ENCODE measurements at regions not wholly inside any gene's neighbourhood (a gene's known extent, or its start where the extent isn't known, plus 50 kb on each side); places are given as distances from the start of the nearest gene placed in this dataset.
"Not testable (repeated sequence)": the region's sequence is repeated elsewhere in the genome, so short reads cannot be mapped to it uniquely, and the experiment has no call there.

DNA sequence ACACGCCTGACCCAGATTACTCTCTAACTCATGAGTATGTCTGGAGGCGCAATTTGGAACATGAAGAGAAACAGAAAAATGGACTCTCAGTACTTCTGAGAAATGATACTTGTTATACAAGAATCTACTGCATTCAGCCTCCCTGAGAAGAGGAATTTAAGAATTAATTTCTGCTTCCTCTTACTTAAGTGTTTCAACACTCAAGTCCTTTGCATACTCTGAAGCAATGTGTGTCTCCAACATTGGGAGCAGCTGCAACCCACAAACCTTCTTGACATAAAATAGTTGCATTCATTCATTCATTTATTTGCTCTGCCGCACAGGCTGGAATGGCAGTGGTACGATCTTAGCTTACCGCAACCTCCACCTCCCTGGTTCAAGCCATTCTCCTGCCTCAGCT is 199.8 kb downstream of the NPIPA7 start:
- DNase-seq (ENCODE audit: low spot score): no peak
- Mint-ChIP-seq H3K27ac (no peak overlapping the region), H3K27me3 (no peaks in the 10 kb centered on the region), H3K4me1 (ENCODE audit: low read depth in 2 of 2) (no peaks in the 10 kb centered on the region), H3K9me3 (no peaks in the 10 kb centered on the region), H3K36me3 (no peaks in the 10 kb centered on the region), H3K4me3 (no peak overlapping the region)
- ATAC-seq: no peak

DNA sequence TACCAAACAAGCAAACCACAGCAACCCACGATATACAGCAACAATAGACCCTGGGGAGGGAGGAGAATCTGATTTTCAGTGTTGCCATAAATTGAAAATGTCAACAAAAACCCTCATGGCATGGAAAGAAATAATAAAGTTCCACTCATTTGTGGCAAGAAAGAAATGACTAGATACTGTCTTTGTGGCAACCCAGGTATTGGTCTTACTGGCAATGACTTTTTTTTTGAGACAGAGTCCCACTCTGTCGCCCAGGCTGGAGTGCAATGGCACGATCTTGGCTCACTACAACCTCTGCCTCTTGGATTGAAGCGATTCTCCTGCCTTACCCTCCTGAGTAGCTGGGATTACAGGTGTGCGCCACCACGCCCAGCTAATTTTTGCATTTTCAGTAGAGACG is 204.0 kb downstream of the NPIPA7 start:
- not testable (repeated sequence) for DNase-seq (ENCODE audit: low spot score); H3K9me3 Mint-ChIP-seq; H3K4me3 Mint-ChIP-seq; H3K27ac Mint-ChIP-seq; H3K36me3 Mint-ChIP-seq; H3K4me1 Mint-ChIP-seq (ENCODE audit: low read depth in 2 of 2); H3K27me3 Mint-ChIP-seq
- peak in 1 of 2 donors; percentile 62 for ATAC-seq

DNA sequence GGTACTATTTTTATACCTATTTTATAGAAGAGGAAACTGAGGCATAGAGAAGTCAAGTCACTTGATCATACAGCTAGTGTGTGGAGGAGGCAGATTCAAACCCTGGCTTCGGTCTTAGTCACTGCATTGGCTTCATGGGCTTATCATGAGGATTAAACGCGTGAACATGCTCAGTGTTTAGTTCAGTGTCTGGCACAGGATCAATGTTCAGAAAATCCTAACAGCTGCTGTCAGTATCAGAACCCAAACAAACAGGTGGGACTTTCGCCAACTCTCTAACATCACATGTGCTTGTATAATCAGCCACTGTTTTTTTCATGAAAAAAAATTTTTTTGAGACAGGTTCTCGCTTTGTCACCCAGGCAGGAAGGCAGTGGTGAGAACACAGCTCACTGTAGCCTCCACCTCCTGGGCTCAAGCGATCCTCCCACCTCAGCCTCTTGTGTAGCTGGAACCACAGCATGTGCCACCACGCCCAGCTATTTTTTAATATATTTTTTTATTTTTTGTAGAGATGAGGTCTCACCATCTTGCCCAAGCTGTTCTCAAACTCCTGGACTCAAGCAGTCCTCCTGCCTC is 207.2 kb downstream of the NPIPA7 start:
- not testable (repeated sequence) for H3K4me3 Mint-ChIP-seq; H3K36me3 Mint-ChIP-seq; ATAC-seq; H3K27ac Mint-ChIP-seq; DNase-seq (ENCODE audit: low spot score); H3K27me3 Mint-ChIP-seq; H3K4me1 Mint-ChIP-seq (ENCODE audit: low read depth in 2 of 2); H3K9me3 Mint-ChIP-seq

DNA sequence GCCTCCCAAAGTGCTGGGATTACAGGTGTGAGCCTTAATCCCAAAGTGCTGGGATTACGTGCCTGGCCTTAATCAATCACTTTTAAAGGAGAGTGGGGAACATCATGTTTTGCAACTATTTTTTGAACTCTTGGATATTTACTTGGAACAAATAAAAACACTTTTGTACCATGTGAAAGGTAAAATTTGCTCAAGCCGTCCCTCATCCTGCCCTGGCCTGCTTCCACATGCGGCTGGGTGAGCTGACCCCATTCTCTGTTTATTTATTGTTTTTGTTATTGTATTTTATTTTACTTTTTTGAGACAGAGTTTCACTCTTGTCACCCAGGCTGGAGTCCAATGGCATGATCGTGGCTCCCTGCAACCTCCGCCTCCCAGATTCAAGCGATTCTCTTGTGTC is 208.0 kb downstream of the NPIPA7 start:
- not testable (repeated sequence) for H3K4me1 Mint-ChIP-seq (ENCODE audit: low read depth in 2 of 2); H3K27me3 Mint-ChIP-seq; H3K36me3 Mint-ChIP-seq; H3K4me3 Mint-ChIP-seq; H3K9me3 Mint-ChIP-seq; DNase-seq (ENCODE audit: low spot score); H3K27ac Mint-ChIP-seq; ATAC-seq

DNA sequence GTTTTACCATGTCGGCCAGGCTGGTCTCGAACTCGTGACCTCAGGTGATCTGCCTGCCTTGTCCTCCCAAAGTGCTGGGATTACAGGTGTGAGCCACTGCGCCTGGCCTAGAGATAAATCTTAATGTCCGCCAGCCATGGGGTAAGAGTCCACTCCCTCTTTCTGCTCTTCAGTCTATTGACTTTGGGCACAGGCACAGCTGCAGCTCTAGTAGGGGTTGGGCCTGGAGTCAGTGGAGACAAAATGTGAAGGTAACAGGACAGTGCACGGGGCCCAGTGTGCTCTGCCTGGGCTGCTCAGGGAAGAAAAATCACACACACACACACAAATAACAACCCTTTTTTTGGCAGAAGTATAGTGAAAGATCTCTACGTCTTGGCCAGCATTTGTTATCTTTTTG is 209.5 kb downstream of the NPIPA7 start:
- H3K9me3 Mint-ChIP-seq; H3K27me3 Mint-ChIP-seq; ATAC-seq; H3K27ac Mint-ChIP-seq; DNase-seq (ENCODE audit: low spot score); H3K4me1 Mint-ChIP-seq (ENCODE audit: low read depth in 2 of 2); H3K36me3 Mint-ChIP-seq; H3K4me3 Mint-ChIP-seq: not testable (repeated sequence)

DNA sequence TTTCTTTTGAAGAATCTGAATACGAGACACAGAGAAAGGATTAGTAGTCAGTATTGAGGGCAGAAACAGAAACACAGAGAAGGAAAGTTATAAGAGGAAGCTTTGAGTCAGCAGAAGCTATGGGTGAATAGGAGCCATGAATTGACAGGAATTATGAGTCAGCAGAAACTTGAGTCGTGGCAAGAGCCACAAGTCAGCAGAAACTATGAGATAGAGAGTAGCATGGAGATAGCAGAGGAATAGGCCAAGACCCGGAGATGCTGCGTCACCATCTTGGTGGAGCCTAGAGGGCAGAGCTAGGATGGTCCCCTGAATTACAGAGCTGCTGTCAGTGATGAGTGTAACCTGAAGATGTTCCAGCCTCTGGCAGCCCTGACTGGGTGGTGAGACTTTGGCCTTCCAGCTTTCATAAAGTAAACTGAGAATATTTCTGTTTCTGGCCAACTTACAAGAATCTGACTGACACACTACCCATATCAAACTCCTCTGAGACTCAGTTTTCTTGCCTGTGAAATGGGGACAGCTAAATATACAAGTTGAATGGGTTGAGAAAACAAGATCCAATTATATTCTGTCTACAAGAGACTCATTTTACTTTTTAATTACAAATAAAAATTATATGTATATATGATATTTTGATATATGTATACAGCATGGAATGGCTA is 211.8 kb downstream of the NPIPA7 start:
- H3K4me3 Mint-ChIP-seq; H3K4me1 Mint-ChIP-seq (ENCODE audit: low read depth in 2 of 2); H3K9me3 Mint-ChIP-seq; H3K27ac Mint-ChIP-seq; H3K36me3 Mint-ChIP-seq; DNase-seq (ENCODE audit: low spot score); H3K27me3 Mint-ChIP-seq: not testable (repeated sequence)
- ATAC-seq: peak; percentile 66 to 82

DNA sequence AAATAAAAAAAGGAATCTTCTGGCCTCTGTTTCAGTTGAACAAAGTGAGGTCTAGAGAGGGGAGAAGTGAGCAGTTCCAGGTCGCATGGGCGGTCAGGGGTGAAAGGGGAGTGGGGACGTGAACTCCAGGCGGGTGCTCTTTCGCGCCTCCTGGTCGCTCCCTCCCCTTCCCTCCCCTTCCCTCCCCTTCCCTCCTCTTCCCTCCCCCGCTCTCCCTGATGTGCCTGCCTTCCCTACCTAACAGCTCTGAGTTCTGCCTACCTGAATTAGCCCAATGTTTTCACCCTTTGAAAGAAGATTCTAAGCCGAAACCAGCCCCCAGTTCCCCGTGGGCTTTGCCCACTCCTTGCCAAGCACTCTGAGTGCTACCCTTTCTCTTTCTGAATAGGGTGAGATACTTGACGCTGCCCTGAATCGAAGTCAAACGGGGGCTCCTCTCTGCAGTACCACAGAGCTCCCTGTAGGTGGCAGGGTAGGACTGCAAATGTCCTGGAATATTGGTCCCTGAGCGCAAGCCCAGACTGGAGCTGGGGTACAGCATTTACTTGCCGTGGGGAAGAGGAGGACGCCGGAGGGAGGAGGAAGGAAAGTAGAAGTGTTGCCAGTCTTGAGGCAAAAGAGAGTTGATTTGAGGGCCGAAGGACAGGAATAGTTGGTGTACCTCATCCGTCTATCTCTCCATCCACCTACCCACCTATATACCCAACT is 214.4 kb downstream of the NPIPA7 start:
- H3K4me3 Mint-ChIP-seq; H3K36me3 Mint-ChIP-seq; H3K27ac Mint-ChIP-seq; DNase-seq (ENCODE audit: low spot score); H3K9me3 Mint-ChIP-seq; H3K4me1 Mint-ChIP-seq (ENCODE audit: low read depth in 2 of 2); H3K27me3 Mint-ChIP-seq: not testable (repeated sequence)
- ATAC-seq: peak; percentile 72 to 85

DNA sequence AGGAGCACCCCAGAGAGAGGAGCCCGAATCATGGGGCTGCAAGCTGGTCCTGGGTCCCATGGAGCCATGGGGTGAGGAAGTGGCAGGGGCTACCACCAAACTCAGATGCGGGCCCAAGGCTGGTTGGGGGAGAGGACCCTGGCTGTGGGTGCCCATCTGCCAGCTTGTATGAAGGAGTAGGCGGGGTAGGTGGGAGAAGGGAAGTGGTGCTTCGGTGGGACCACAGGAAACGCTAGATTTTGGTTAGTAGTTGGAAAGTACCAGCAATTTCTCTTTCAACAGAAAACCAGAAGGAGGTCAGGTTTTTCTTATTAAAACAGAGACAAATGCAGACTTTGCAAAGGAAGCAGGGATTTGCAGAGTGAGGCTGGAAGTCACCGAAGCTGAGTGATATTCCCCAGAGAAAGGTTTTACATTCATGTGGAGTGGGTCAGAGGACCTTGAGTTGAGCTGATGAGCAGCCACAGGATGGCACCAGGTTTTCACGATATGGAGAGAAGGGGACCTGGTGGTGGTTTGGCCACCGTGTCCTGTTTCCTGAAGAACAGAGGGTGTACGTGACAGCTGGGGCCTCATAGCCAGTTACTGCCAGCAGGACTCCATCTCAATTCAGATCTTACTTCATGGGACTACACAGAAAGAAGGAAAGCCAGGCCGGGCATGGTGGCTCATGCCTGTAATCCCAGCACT is 216.2 kb downstream of the NPIPA7 start:
- peak overlapping the region in 1 of 2 donors; percentile 62 for H3K27ac Mint-ChIP-seq
- H3K9me3 Mint-ChIP-seq; H3K36me3 Mint-ChIP-seq; H3K4me1 Mint-ChIP-seq (ENCODE audit: low read depth in 2 of 2); DNase-seq (ENCODE audit: low spot score); H3K4me3 Mint-ChIP-seq; H3K27me3 Mint-ChIP-seq: not testable (repeated sequence)
- peak; percentile 29 to 52 for ATAC-seq

DNA sequence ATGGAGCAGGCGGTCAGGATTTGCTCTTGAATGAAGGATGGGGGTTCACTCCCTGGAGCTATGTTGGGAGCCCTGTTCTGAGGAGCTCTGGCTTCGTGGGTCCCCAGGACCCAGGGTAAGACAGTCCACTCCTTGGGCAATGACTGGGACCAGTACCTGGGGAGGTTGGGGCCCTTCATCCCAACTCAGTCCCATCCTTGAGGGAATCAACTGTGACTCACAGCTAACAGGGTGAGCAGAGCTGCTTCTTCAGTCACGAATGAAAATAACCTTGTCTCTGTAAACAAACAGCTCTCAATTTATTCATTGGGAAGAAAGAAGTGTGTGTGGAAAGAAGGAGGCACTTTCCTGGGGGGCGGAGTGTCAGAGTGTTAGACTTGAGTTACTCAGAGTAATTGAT is 222.3 kb downstream of the NPIPA7 start:
- H3K36me3 Mint-ChIP-seq; DNase-seq (ENCODE audit: low spot score): not testable (repeated sequence)

DNA sequence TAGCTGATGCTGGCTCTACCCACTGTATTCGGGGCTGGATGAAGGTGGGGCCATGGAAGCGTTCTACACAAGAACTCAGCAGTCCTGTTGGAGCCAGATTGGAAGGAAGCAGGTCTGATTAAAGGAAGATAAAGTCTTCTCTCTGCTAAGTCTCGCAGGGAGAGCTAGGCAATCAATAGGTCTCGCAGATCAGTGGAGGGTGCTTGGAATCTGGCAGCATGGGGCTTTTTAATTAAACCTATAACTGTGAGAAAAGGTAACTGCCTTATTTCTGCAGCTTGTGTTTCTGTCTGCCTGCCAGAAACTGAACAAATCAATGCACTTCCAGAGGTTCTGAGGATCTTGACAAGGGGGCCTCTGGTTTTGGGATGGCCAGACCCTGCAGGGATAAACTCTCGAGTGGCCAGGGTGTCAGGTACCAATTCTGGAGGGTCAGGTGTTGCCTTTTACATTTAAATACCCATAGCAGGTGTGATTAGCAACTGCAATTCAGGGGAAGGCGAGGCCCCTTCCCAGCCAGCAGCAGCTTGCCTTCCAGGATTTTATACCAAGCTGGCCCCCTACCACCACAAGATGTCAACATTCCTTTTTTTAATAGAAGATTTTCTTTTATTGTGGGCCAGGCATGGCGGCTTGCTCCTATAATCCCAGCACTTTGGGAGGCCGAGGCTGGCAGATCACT is 228.6 kb downstream of the NPIPA7 start:
- H3K36me3 Mint-ChIP-seq; H3K9me3 Mint-ChIP-seq; ATAC-seq; H3K4me1 Mint-ChIP-seq (ENCODE audit: low read depth in 2 of 2); H3K27ac Mint-ChIP-seq; H3K27me3 Mint-ChIP-seq; H3K4me3 Mint-ChIP-seq; DNase-seq (ENCODE audit: low spot score): not testable (repeated sequence)

More for the DNA sequence above, 222.3 kb downstream of the NPIPA7 start:
- not testable (repeated sequence) for H3K4me1 Mint-ChIP-seq (ENCODE audit: low read depth in 2 of 2); H3K4me3 Mint-ChIP-seq; H3K9me3 Mint-ChIP-seq; H3K27me3 Mint-ChIP-seq; ATAC-seq; H3K27ac Mint-ChIP-seq

DNA sequence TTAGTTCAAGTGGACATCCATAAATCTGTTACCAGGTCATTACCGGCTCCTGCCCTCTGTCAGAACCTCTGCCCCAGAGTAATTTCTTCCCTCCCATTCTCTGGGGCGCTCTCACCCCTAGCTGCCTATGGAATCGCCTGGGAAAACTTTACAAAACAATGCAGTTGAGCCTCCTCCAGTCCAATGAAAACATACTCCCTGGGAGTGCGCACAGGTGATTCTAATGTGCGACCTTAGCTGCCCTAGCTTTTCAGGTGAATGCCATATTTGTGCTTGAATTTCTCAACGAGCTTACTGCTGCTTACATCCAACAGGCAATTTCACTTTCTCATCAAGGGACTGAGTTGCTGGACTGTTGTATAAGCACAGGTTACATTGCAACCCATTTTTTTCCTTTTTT is 230.7 kb downstream of the NPIPA7 start:
- not testable (repeated sequence) for H3K4me3 Mint-ChIP-seq; H3K4me1 Mint-ChIP-seq (ENCODE audit: low read depth in 2 of 2); H3K9me3 Mint-ChIP-seq; H3K36me3 Mint-ChIP-seq; DNase-seq (ENCODE audit: low spot score); H3K27me3 Mint-ChIP-seq; H3K27ac Mint-ChIP-seq; ATAC-seq

DNA sequence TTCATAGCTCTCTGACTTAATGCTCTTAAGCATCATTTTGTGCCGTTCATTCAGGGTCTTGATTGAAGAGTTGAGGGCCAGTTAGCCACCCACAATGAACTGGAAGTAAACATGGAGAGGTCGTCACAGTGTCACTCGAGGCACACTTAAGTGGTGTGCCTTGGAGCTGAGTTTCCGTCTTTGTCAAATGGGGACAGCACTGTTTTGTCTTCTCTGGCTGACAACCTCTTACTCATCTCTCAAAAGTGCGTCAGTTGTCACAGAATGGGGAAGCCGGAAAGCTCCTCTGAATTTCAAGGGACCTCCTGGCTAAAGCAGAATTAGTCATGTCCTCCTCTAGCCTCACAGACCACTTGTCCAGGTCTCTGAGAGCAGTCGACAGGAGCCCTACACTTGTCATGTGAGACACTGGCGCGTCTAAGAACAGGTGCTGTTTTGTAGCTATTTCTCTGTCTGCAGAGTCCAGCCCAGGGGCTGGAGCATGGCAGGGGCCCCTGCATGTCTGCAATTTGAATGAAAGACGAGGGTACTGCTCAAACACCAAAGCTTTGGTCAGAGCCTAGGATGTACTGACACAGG is 231.5 kb downstream of the NPIPA7 start:
- not testable (repeated sequence) for H3K36me3 Mint-ChIP-seq; H3K27me3 Mint-ChIP-seq; H3K4me1 Mint-ChIP-seq (ENCODE audit: low read depth in 2 of 2); H3K27ac Mint-ChIP-seq; DNase-seq (ENCODE audit: low spot score); H3K4me3 Mint-ChIP-seq; H3K9me3 Mint-ChIP-seq
- ATAC-seq: peak in 1 of 2 donors; percentile 40

DNA sequence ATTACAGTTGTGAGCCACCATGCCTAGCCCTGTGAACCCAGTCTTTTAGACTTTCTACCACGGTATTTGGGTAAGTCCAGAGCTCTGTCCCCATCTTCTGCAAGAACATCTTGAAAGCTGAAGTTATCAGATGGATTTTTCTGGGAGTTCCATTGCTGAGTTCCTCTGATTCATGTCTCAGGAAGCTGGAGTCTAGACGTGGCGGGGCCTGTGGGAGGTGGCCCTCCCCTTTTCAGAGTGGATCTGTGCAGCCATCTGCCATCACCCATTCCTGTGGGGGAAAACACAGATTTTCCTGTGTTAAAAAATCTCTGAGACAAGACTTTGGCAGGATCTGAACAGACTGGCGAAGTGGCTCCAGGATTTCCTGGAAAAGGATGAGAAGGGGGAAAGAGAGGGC is 234.3 kb downstream of the NPIPA7 start:
- H3K27ac Mint-ChIP-seq, ATAC-seq: not testable (repeated sequence)

More for the DNA sequence above, 234.3 kb downstream of the NPIPA7 start:
- not testable (repeated sequence) for H3K4me1 Mint-ChIP-seq (ENCODE audit: low read depth in 2 of 2); H3K36me3 Mint-ChIP-seq; H3K27me3 Mint-ChIP-seq; DNase-seq (ENCODE audit: low spot score); H3K9me3 Mint-ChIP-seq; H3K4me3 Mint-ChIP-seq
